ENCODE measurements at regions not wholly inside any gene's neighbourhood (a gene's known extent, or its start where the extent isn't known, plus 50 kb on each side); places are given as distances from the start of the nearest gene placed in this dataset.

DNA sequence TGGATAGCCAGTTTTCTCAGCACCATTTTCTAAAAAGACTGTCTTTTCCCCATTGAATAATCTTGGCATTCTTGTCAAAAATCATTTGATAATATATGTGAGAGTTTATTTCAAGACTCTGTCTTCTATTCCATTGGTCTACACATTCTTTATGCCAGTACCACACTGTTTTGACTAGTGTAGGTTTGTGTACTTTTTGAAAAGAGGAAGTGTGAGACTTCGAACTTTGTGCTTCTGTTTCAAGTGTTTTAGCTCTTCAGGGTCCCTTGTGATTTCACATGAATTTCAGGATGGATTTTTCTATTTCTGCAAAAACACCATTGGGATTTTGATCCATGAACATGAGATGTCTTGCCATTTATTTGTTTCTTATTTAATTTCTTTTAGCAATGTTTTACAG is 78.5 kb upstream of the ALDH1A1 start:
- TF ChIP-seq SRSF9 (IDR thresholded peaks at IDR 0.05; ENCODE audit: borderline replicate concordance, low read depth, low read length), result no peak
- TF ChIP-seq ZKSCAN3 (CRISPR knock-in tag; IDR thresholded peaks at IDR 0.05), result no peak
- TF ChIP-seq, protein P1, sequence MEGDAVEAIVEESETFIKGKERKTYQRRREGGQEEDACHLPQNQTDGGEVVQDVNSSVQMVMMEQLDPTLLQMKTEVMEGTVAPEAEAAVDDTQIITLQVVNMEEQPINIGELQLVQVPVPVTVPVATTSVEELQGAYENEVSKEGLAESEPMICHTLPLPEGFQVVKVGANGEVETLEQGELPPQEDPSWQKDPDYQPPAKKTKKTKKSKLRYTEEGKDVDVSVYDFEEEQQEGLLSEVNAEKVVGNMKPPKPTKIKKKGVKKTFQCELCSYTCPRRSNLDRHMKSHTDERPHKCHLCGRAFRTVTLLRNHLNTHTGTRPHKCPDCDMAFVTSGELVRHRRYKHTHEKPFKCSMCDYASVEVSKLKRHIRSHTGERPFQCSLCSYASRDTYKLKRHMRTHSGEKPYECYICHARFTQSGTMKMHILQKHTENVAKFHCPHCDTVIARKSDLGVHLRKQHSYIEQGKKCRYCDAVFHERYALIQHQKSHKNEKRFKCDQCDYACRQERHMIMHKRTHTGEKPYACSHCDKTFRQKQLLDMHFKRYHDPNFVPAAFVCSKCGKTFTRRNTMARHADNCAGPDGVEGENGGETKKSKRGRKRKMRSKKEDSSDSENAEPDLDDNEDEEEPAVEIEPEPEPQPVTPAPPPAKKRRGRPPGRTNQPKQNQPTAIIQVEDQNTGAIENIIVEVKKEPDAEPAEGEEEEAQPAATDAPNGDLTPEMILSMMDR (IDR thresholded peaks at IDR 0.05 in 2 of 3, conservative IDR thresholded peaks at IDR 0.05 in 1 of 3; ENCODE audit: insufficient read depth in 2 of 3, low read depth in 1 of 3, low read length in 3 of 3), result no peak
- TF ChIP-seq ESRRA (IDR thresholded peaks at IDR 0.05; ENCODE audit: borderline replicate concordance, low read depth), result no peak
- TF ChIP-seq, protein P2, sequence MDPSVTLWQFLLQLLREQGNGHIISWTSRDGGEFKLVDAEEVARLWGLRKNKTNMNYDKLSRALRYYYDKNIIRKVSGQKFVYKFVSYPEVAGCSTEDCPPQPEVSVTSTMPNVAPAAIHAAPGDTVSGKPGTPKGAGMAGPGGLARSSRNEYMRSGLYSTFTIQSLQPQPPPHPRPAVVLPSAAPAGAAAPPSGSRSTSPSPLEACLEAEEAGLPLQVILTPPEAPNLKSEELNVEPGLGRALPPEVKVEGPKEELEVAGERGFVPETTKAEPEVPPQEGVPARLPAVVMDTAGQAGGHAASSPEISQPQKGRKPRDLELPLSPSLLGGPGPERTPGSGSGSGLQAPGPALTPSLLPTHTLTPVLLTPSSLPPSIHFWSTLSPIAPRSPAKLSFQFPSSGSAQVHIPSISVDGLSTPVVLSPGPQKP (CRISPR knock-in tag; IDR thresholded peaks at IDR 0.05), result no peak
- TF ChIP-seq ZNF121 (CRISPR knock-in tag; conservative IDR thresholded peaks at IDR 0.05), result no peak
- TF ChIP-seq BRCA1 (IDR thresholded peaks at IDR 0.05), result no peak
- TF ChIP-seq BRCA1 (CRISPR knock-in tag; IDR thresholded peaks at IDR 0.05), result no peak
